ENCODE measurements at regions not wholly inside any gene's neighbourhood (a gene's known extent, or its start where the extent isn't known, plus 50 kb on each side); places are given as distances from the start of the nearest gene placed in this dataset.

- DNase-seq: no peak
- intact Hi-C loops (cut with DNase I): loop anchor here in 1 of 2 donors (10.0 kb wide), 1 partner anchor 170 kb away; no protein-coding TSS in a partner anchor
- no peak for TF ChIP-seq POLR2A (IDR thresholded peaks at IDR 0.05)
- no peak for TF ChIP-seq CTCF (IDR thresholded peaks at IDR 0.05)
- no peaks in the 10 kb centered on the region for H3K4me1 ChIP-seq (replicated peaks in 1 of 2)
- no peak overlapping the region for H3K27ac ChIP-seq
- WGBS, 4 donors: 60 to 71% (median 68%) methylated on average over 1 of the region's 1 CpG
- H3K9me3 ChIP-seq (replicated peaks in 1 of 3): no peaks in the 10 kb centered on the region
- H3K4me3 ChIP-seq: no peak overlapping the region
- H3K27me3 ChIP-seq: no peaks in the 10 kb centered on the region
- no peaks in the 10 kb centered on the region for H3K36me3 ChIP-seq (replicated peaks in 1 of 2)
These were observed 578.1 kb downstream of the UQCRFS1 start for GRCh38 chr19:28634837-28635236.

GRCh38 chr19:28634019-28634328 lies 579.0 kb downstream of the UQCRFS1 start:
- no peaks in the 10 kb centered on the region for H3K9me3 ChIP-seq (replicated peaks in 1 of 3)
- no peaks in the 10 kb centered on the region for H3K4me1 ChIP-seq (replicated peaks in 1 of 2)
- intact Hi-C loops (cut with DNase I): loop anchor here in 1 of 2 donors (10.0 kb wide), 1 partner anchor 169 kb away; no protein-coding TSS in a partner anchor
- H3K4me3 ChIP-seq: no peak overlapping the region
- DNase-seq: no peak
- no peak overlapping the region for H3K27ac ChIP-seq
- no peaks in the 10 kb centered on the region for H3K36me3 ChIP-seq (replicated peaks in 1 of 2)
- no peak for TF ChIP-seq POLR2A (IDR thresholded peaks at IDR 0.05)
- TF ChIP-seq CTCF (IDR thresholded peaks at IDR 0.05): no peak
- no peaks in the 10 kb centered on the region for H3K27me3 ChIP-seq

GRCh38 chr19:28633319-28634018 lies 579.5 kb downstream of the UQCRFS1 start:
- DNase-seq: peak; percentile 23 to 70 (median 54)
- H3K27ac ChIP-seq: no peak overlapping the region
- no peak overlapping the region for H3K4me3 ChIP-seq
- 15 to 43% (median 31%) methylated on average over 5 to 8 of the region's 8 CpGs for WGBS, 4 donors
- intact Hi-C loops (cut with DNase I): loop anchor here in 1 of 2 donors (10.0 kb wide), 1 partner anchor 169 kb away; no protein-coding TSS in a partner anchor
- H3K9me3 ChIP-seq (replicated peaks in 1 of 3): no peaks in the 10 kb centered on the region
- no peaks in the 10 kb centered on the region for H3K27me3 ChIP-seq
- no peaks in the 10 kb centered on the region for H3K4me1 ChIP-seq (replicated peaks in 1 of 2)
- TF ChIP-seq POLR2A (IDR thresholded peaks at IDR 0.05) (no peak), CTCF (IDR thresholded peaks at IDR 0.05) (peak; percentile 61 to 81 (median 75))
- no peaks in the 10 kb centered on the region for H3K36me3 ChIP-seq (replicated peaks in 1 of 2)

- Histone ChIP-seq H3K4me1 (replicated peaks in 1 of 2) (no peaks in the 10 kb centered on the region), H3K36me3 (replicated peaks in 1 of 2) (no peaks in the 10 kb centered on the region), H3K27ac (no peak overlapping the region), H3K27me3 (no peaks in the 10 kb centered on the region), H3K4me3 (no peak overlapping the region), H3K9me3 (replicated peaks in 1 of 3) (no peaks in the 10 kb centered on the region)
- DNase-seq: no peak
- intact Hi-C loops (cut with DNase I): loop anchor here in 1 of 2 donors (10.0 kb wide), 1 partner anchor 168 kb away; no protein-coding TSS in a partner anchor
- TF ChIP-seq POLR2A (IDR thresholded peaks at IDR 0.05) (no peak), CTCF (IDR thresholded peaks at IDR 0.05) (no peak)
- 59 to 80% (median 68%) methylated on average over 3 to 7 of the region's 7 CpGs for WGBS, 4 donors
These were observed 580.4 kb downstream of the UQCRFS1 start for GRCh38 chr19:28632371-28633080.
